Activated CD8-positive, alpha-beta memory T cell treated with anti-CD3 and anti-CD28 coated beads, Interleukin-2, amount 50 U/mL, for 24 hours (primary cell): ENCODE measurements at regions not wholly inside any gene's neighbourhood (a gene's known extent, or its start where the extent isn't known, plus 50 kb on each side); places are given as distances from the start of the nearest gene placed in this dataset.

ENCODE experiments used
- DNase-seq: peaks from one replicate; pipeline ENCODE4 v3.0.0-alpha.2; 2020; ENCODE audit errors: extremely low read depth

- DNase-seq: no peak
These were observed 173.6 kb downstream of the ARHGAP12 start for GRCh38 chr10:31754803-31755624.

- no peak for DNase-seq
These were observed 174.9 kb downstream of the ARHGAP12 start for GRCh38 chr10:31753681-31754080.

GRCh38 chr10:31752170-31752569, 176.5 kb downstream of the ARHGAP12 start:
- DNase-seq: no peak

- DNase-seq: no peak
These were observed 176.9 kb downstream of the ARHGAP12 start for GRCh38 chr10:31751738-31752080.

- no peak for DNase-seq
These were observed 177.4 kb downstream of the ARHGAP12 start for GRCh38 chr10:31751051-31751737.

- no peak for DNase-seq
These were observed 178.4 kb downstream of the ARHGAP12 start for GRCh38 chr10:31749981-31750840.

- no peak for DNase-seq
These were observed 179.3 kb downstream of the ARHGAP12 start for GRCh38 chr10:31749301-31749700.

GRCh38 chr10:31745612-31746376, 182.8 kb downstream of the ARHGAP12 start:
- DNase-seq: no peak

- DNase-seq: no peak
These were observed 184.6 kb downstream of the ARHGAP12 start for GRCh38 chr10:31744025-31744424.

- DNase-seq: no peak
These were observed 186.4 kb downstream of the ARHGAP12 start for GRCh38 chr10:31742255-31742654.

- no peak for DNase-seq
These were observed 187.2 kb downstream of the ARHGAP12 start for GRCh38 chr10:31741473-31741872.

GRCh38 chr10:31739711-31740110, 188.9 kb downstream of the ARHGAP12 start:
- no peak for DNase-seq

GRCh38 chr10:31739146-31739545, 189.5 kb downstream of the ARHGAP12 start:
- no peak for DNase-seq

GRCh38 chr10:31731711-31732110, 196.9 kb downstream of the ARHGAP12 start:
- no peak for DNase-seq

GRCh38 chr10:31730776-31731175, 197.9 kb downstream of the ARHGAP12 start:
- DNase-seq: no peak

- no peak for DNase-seq
These were observed 199.9 kb downstream of the ARHGAP12 start for GRCh38 chr10:31728698-31729224.

GRCh38 chr10:31725436-31725835, 203.2 kb downstream of the ARHGAP12 start:
- no peak for DNase-seq

GRCh38 chr10:31724296-31724695, 204.3 kb downstream of the ARHGAP12 start:
- no peak for DNase-seq

GRCh38 chr10:31723106-31723750, 205.4 kb downstream of the ARHGAP12 start:
- DNase-seq: no peak

- DNase-seq: no peak
These were observed 207.5 kb downstream of the ARHGAP12 start for GRCh38 chr10:31721096-31721495.

- no peak for DNase-seq
These were observed 208.1 kb downstream of the ARHGAP12 start for GRCh38 chr10:31720546-31720945.
